GM12865 (cell line): ENCODE measurements at regions not wholly inside any gene's neighbourhood (a gene's known extent, or its start where the extent isn't known, plus 50 kb on each side); places are given as distances from the start of the nearest gene placed in this dataset.
A peak's percentile ranks its signal among the peaks of the same experiment; 100 is the strongest.

Experiments
- DNase-seq: peaks from one replicate; pipeline ENCODE4 v3.0.0; 2010; ENCODE audit warnings: low read depth
- H3K4me3 ChIP-seq: 2 replicates; pipeline ENCODE4 v1.5.1; 2011; ENCODE audit warnings: mild to moderate bottlenecking, low read depth, low read length, control low read depth
- TF ChIP-seq, protein P1 (sequence below): IDR thresholded peaks from 2 replicates; pipeline ENCODE4 v1.5.1; 2011; ENCODE audit warnings: low read length, control low read depth, low read depth, inconsistent platforms; ENCODE audit not compliant: insufficient read depth; ENCODE audit errors: missing control alignments

DNA sequence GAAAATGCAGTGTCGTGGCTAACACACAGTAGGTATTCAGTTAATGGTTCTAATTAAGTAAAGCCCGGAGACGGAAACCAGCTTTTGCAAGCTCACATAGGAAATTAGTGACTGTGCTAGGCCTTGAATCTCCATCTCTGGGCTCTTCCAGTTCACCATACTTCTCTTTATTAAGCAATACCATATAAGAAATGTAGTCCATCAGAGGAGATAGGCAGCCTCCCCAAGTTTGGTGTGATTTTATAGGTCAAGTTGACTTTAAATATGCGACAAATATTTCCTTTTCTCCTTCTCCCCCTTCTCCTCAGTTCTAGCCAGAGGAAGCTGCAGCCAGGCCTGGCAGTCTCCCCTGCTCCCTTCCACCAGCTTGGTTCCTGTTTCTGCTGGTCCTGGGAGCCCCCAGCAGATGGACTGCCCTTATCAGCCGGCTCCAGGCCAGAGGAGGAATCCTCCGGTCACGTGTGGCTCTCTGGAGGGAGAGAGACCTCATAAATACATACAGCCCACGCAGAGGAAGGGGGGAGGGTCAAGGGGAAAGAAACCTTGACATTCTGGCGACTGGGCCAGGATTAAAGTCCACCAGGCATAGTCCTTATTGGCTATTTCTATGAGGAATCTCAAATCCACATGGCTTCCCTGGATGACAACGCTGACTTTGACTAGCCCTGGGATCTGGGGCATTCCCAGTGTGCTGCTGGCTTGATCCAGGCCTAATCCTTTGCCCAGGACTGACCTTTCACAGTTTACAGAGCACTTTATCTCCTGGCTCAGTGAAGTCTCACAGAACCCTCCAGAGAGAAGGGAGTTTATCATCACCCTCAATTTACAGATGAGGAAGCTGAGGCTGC lies 115.1 kb upstream of the JUN start:
- TF ChIP-seq, protein P1, sequence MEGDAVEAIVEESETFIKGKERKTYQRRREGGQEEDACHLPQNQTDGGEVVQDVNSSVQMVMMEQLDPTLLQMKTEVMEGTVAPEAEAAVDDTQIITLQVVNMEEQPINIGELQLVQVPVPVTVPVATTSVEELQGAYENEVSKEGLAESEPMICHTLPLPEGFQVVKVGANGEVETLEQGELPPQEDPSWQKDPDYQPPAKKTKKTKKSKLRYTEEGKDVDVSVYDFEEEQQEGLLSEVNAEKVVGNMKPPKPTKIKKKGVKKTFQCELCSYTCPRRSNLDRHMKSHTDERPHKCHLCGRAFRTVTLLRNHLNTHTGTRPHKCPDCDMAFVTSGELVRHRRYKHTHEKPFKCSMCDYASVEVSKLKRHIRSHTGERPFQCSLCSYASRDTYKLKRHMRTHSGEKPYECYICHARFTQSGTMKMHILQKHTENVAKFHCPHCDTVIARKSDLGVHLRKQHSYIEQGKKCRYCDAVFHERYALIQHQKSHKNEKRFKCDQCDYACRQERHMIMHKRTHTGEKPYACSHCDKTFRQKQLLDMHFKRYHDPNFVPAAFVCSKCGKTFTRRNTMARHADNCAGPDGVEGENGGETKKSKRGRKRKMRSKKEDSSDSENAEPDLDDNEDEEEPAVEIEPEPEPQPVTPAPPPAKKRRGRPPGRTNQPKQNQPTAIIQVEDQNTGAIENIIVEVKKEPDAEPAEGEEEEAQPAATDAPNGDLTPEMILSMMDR, result no peak
- H3K4me3 ChIP-seq, result no peak overlapping the region
- DNase-seq, result no peak

GRCh38 chr1:58899587-58900271 lies 115.9 kb upstream of the JUN start:
- no peak overlapping the region for H3K4me3 ChIP-seq
- TF ChIP-seq, protein P1, result no peak
- no peak for DNase-seq

DNA sequence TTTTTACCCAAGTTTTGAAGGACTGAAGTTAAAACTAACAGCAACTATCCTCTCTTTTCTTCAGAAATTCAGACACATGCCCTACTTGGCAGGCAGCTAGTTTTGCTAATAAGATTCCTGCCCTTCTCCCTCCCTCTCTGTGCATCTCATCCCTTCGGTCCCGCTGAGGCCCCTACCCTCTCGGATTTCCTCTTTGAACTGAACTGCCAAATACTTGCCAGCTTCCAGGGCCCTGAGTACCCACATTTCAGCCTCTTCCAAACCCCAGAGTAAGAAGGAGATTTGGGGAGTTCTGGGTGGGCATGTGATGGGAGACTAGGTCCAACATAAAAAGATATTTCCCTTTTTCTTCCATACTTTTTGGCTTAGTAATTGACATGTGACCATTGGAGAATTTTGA lies 116.5 kb upstream of the JUN start:
- no peak overlapping the region for H3K4me3 ChIP-seq
- TF ChIP-seq, protein P1, result no peak
- no peak for DNase-seq

DNA sequence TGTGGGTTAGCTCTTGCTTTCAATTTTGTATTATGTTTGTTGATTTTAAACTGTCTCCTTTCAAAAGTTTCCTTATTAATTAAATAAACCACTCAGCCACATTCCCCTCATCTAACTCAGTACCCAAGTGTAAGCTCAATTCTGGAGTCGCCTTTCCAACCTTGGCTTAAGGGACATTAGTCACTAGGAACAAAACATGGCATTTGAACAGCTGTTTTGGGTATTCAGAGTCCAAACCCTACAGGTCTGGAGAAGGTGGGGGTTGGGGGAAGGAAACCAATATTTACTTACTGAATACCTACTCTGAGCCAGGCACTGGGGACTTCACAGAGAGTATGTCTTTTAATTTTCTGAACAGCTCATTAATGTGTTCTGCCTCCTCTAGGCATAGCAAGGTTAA lies 117.2 kb upstream of the JUN start:
- H3K4me3 ChIP-seq, result no peak overlapping the region
- DNase-seq, result no peak
- TF ChIP-seq, protein P1, result no peak

DNA sequence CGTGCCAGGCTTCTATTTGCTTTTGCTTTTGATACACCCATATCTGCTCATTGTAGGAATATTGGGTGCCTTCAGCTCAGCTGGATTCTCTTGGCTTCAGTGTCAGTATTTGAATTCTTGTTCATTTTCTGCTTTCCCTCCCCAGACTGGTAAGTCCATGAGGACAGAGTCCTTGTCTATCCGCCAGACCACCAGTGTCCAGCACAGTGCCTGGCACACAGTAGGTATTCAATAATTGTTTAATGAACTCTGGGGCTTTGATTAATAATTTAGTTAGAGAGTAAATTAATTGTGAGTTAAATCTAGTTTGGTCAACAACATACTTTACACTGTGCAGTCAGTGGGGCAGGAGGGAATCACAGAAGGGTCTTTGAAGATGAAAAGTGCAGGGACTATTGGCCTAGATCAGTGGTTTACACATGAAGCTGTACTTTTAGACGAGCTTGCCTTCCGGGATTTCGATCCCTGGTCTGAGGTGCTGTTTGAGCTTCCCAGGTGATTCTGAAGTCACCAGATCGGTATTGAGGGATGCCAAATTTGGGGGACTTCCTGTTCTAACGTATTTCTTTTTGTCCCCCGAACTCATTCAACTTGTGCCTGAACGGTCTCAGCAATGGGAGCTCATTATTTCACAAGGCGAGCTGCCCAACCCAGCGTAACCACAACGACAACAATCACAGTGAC lies 119.1 kb upstream of the JUN start:
- no peak for DNase-seq
- peak overlapping the region; percentile 71 for H3K4me3 ChIP-seq
- TF ChIP-seq, protein P1, result no peak

GRCh38 chr1:58903514-58904298 lies 119.9 kb upstream of the JUN start:
- H3K4me3 ChIP-seq, result peak overlapping the region; percentile 71
- DNase-seq, result peak; percentile 95
- TF ChIP-seq, protein P1, result no peak
